Left colon (tissue), 2 donors: ENCODE measurements at regions not wholly inside any gene's neighbourhood (a gene's known extent, or its start where the extent isn't known, plus 50 kb on each side); places are given as distances from the start of the nearest gene placed in this dataset.
"Not testable (repeated sequence)": the region's sequence is repeated elsewhere in the genome, so short reads cannot be mapped to it uniquely, and the experiment has no call there.

Experiments used
- ATAC-seq: fragments of 200-7000 bp; cut with Tn5 transposase; one replicate; pipeline ENCODE4 v1.9.1; 2020; ENCODE audit warnings: mild to moderate bottlenecking, moderate library complexity
- DNase-seq, 2 donors: peaks; one replicate each; pipeline ENCODE4 v3.0.0-alpha.2; 2020
- intact Hi-C, 2 donors: fragments of 100-400 bp; cut with DNase I in 1 of 2; cut with micrococcal nuclease in 1 of 2; formaldehyde crosslinking; loops; one replicate each; pipeline versions ENCODE4 v1.11.2 to v1.14.0; 2022; cut with DNase I, micrococcal nuclease
- donor health status: DM: no; HTN: no; CAD: no.
- donor health status: DM: yes; HTN: yes; CAD: no.

DNA sequence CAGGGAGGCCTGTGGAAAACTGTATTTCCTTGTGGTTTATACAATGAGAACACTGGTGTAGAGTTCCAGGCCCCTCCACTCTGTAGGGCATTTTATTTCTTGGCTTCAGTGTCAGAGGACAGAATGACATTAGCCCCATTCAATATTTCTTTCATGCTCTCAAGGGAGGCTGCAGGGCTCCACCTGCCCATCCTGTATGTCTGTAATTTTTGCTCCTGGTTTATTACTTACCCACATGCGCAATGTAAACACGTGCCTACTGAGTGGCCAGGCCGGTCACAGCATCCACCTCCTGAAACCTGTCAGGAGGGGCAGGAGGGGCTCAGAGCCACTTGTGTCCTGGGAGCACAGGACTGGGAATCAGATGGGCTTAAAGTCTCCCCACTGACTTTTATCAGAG lies 82.4 kb downstream of the GADD45G start:
- peak; percentile 80 for ATAC-seq
- no peak for DNase-seq
- intact Hi-C loops = no loop called here

DNA sequence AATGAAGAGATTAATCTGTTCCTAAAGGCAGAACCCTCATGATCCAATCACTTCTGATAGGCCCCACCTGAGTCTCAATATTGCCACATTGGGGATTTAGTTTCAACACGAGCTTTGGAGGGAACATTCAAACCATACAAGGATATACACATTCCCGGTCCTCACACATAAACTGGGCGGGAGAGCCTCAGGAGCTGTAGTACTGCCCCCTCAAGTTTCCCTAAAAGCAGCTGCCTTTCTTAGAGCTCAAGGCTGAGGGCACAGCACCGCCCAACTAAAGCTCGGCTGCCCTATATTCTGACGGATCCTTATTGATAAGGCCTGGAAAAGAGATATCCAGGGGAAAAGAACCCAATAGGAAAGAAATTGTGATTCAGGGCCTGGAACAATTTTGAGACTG lies 83.0 kb downstream of the GADD45G start:
- ATAC-seq = no peak
- DNase-seq = no peak
- intact Hi-C loops = no loop called here

DNA sequence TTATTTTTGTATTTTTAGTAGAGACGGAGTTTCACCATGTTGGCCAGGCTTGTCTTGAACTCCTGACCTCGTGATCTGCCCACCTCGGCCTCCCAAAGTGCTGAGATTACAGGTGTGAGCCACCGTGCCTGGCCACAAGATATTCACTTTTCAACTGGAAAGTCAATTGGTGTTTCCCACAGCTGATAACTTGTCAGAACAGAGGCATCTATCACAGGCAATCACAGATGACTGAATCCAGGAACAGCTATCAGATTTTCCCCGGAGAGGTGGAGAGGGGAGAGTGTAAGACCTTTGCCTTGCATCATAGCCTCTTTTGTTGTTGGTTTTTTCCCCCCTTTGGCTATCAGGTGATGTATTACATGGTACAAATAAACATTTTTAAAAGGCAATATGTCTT lies 84.5 kb downstream of the GADD45G start:
- DNase-seq, ATAC-seq, intact Hi-C loops: not testable (repeated sequence)

DNA sequence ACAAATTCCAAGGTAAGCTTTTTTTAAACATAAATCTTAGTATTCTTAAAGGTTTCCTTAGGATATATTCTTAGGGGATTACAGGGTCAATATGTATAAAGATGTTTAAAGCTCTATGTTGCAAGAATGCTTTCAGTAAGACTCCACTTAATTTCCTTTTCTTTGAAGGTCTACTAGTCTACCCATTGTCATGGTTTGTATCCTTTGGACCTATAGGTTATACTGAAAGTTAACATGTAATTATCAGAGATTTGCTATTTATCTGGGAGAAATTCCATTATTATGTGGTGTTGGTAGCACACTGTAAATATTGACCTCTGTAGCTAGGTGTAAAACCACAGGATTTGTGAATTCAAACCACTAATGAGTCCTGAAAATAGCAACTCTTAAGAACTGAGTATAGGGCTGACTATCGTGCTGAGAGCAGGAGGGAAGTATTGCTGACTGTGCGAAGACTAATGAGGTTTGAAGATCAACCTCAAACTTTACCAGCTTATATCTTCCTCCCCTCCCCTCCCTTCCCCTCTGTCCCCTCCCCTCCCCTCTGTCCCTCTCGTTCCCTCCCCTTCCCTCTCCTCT lies 85.6 kb downstream of the GADD45G start:
- ATAC-seq (no peak), DNase-seq (no peak)
- intact Hi-C loops = no loop called here

DNA sequence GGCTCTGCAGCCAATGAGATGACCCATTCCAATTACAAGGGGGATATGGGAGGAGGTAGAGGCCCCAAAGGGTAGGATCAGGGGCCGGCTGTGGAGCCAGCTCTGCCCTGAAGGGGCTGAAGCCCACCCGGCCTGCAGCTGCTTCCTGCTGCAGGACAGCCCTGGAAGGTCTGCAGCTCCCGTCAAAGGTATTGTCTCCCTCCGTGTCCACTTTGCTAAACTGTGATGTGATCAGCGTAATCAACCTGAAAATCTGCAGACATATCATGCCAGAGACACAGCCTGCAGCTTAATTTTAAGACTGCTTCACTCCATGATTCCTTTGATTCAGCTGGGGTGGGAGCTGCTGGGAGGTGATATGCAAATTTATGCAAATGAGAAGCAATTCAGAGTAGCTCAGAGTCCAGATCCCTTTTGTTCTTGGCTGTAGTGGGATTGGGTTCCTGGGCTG lies 90.7 kb downstream of the GADD45G start:
- no peak for DNase-seq
- no peak for ATAC-seq
- intact Hi-C loops = no loop called here

DNA sequence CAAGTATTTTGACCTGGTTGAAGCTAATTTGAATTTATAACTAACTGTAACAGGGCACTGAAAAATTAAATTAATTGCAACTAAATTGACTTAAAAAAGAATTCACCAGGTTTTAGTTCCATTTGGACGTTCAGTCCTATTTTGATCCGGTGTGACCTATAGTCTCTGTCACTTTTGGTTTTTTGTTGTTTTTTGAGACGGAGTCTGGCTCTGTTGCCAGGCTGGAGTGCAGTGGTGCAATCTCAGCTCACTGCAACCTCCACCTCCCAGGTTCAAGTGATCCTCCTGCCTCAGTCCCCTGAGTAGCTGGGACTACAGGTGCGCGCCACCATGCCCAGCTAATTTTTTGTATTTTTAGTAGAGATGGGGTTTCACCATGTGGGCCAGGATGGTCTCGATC lies 91.2 kb downstream of the GADD45G start:
- intact Hi-C loops, DNase-seq, ATAC-seq: not testable (repeated sequence)

DNA sequence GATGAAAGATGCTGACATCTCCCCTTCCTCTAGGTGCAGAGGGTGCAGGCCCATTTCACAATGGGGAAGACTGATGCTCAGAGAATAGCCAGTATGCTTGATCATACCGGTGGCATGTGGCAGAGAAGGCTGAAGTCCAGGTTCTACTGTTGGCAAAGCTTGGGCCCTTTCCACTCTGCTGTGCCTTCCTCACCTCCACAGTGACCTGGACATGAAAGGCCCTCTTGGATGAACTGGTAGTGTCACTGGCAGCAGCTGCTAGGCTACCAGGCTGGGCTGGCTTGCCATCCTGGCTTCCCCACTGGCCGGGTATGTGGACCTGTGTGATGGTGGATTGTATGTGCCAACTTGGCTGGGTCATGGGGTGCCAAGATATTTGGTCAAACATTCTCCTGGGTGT lies 92.0 kb downstream of the GADD45G start:
- ATAC-seq = no peak
- DNase-seq = no peak
- intact Hi-C loops = no loop called here

DNA sequence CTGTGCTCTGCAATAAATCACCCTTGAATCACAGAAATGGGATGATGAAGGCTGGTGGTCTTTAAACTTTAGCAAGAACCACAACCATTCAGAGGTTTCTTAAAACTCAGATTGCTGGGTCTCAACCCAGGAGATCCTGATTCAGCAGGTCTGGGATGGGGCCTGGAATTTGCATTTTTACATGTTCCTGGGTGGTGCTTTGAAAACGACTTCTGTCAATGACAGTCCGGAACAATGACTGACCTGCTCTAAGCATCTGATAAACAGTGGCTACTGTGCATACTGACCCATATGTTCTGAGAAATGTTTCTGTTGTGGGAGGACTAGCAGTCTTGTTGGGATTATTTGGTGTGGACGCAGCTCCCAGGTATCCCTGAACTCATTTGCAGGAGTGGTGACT lies 92.7 kb downstream of the GADD45G start:
- intact Hi-C loops = no loop called here
- ATAC-seq = no peak
- no peak for DNase-seq

DNA sequence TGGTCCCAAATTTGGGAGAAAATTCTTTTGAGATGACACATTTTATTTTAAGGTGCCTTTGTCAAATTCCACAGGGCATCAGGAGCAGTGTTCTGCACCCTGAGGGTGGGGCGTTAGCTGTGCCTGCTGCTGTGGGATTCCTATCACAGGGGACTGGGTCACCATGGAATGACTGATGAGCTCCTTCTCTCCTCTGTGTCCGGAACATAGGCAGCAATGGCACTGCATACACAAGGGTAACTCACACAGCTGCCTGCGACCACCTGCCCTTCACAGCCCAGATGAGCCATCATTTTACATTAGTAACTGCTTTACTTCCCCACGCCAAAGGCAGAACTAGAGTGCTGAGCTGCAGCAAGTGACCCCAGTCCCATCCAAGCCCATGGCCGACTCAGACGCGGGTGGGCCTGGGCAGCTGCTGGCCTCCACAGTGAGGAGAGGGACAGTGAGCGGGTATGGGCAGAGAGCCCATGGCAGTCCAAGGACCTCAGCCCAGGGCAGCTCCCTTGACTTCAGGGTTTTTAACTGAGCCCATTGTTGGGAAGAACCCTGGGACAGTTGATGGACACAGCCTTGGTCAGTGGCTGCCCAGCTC lies 93.7 kb downstream of the GADD45G start:
- intact Hi-C loops = no loop called here
- DNase-seq (no peak), ATAC-seq (no peak)

DNA sequence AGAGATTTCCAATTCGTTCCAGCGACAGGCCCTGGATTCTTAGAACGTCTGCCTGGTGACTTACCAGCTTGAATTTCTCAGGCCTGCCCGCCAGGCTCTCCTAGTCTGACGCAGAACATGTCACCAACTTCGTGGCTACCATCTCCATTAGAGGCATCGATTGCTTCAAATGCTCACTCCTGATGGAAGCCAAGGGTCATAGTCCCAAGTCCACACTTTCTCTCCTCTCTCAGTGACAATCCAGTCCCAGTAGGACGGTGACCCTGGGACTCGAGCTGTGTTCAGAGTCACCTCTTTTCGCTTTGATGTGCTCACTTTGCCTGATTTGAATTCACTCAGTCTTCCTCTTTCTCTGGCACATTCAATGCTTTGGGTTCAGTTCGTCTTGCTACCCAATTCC lies 94.8 kb downstream of the GADD45G start:
- ATAC-seq = no peak
- intact Hi-C loops = no loop called here
- no peak for DNase-seq

DNA sequence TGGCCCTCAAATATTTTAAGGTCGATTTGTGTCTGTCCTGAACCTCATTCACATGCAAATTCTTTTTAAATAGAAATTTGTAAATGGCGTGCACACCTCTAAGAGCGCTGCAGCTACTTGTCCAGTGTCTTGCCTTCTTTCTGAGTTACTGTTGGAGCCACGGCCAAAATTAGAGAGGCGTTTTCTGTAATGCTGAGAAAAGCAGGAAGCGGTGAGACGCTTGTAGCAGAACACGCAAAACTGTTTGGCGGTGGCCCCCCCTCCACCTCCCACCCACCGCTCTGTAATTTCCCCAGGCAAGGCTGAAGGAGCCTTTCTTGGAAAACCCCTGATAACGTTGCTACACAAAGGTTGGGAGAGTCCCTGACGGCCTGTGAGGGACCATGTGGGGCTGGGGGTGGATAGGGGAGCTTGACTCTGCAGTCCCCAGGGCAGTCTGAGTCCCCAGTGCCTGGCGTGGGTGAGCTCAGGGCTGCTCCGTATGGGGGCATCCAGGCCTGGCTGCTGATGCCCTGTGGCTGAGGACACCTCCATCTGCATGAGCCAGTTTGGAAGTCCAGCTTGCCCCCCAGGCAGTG lies 96.5 kb downstream of the GADD45G start:
- DNase-seq = no peak
- ATAC-seq = no peak
- intact Hi-C loops = no loop called here

DNA sequence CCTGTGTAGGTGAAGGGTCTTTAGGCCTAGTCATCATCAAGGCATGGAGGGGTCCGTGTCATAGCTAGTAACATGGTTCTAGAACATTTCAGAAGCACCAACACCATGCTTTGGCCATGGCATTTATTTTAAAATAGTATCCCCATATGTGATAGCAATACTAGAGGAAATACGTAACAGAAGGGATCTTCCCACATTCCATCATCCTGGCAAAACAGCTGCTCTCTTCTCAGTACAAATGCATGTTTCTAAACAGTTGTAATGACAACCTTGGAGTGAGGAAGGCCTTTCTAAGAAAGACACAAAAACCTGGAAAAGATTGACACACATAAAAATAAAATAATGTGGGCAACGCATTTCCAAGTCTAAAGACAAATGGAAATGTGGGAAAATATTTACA lies 97.6 kb downstream of the GADD45G start:
- ATAC-seq (no peak), DNase-seq (no peak)
- intact Hi-C loops = no loop called here

DNA sequence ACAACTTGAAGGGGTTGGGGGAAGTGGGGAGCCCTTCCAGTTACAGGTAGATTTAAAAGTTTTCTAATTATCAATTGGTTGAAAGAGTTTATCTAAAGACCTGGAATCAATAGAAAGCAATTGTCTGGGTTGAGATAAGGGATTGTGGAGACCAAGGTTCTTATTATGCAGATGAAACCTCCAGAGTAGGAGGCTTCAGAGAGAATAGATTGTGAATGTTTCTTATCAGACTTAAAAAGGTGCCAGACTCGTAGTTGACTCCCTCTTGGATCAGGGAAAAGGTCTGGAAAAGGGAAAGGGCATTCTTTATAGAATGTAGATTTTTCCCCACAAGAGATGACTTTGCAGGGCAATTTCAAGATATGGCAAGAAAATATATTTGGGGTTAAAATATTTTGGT lies 100.8 kb downstream of the GADD45G start:
- ATAC-seq = no peak
- intact Hi-C loops = no loop called here
- DNase-seq = no peak

DNA sequence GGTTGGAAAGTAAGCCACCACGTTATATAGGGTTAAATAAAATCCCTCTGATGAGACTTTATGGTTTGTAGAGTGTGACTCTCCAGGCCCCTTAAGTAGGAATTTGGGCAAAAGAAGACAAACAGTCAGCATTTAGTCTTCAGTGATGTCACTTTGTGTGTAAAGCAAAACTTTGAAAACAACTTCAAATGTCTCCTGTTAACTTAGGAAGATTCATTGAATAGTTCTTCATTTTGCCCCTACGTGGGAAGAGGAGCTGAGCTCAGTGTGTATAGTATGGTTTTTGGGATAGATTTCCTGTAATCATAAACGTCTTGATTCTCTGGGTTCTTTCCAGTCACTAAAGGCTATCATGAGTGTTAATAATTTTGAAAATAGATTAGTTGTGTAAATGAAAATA lies 101.3 kb downstream of the GADD45G start:
- no peak for ATAC-seq
- no peak for DNase-seq
- intact Hi-C loops = no loop called here

DNA sequence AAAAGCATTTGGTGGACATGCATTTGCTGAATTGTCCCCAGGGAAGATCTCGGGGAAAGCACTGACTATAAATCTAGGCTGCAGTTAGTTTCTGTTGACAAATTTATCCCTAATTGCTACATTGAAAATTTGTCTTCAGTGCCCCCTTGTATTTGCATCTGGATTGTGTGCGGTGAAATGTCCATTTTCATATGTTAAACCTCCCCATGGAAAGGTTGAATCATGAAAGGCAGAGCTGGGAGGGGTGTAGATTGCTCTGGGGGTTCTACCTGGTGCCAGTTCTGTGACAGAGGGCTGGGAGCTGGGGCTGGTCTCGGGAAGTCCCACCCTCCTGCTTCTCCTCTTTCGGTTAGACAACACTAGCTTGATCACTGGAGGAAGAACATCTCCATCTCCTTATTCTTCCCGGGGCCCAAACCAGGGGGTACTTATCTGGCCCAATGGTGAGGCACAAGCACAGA lies 101.9 kb downstream of the GADD45G start:
- intact Hi-C loops = no loop called here

DNA sequence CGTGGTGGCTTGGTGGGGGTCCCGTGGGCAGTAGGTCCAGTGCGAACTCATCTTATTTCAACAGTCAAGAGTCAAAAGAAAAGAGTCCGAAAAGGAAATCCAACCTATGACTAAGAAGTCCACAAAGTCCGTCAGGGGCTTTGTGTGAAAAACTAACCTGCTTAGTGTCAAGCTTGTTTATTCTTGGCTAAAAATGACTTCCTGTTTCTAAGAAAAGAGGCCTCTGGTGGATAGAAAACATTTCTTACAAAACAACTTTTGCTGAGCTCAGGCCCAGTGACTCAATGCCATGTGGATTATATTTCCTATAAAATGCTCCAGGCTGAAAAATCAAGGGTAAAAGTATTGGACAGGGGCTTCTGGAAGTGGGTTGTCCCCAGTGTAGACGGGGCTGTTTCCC lies 105.9 kb downstream of the GADD45G start:
- ATAC-seq = no peak
- intact Hi-C loops = no loop called here
- no peak for DNase-seq

More for the DNA sequence above, 101.9 kb downstream of the GADD45G start:
- DNase-seq = no peak
- no peak for ATAC-seq

DNA sequence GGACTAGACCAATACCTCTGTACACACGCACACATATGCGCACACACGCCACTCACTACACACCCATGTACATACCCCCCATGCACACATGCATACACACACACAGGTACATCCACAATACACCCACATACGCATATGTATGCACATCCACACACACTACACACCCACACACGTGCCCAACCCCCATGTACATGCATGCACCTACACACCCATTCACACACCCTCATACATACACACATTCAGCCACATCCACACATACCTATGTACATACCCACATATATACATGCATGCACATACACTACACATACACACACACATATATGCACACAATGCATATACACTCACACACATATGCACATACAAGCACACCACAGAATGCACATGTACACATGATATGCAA lies 107.1 kb downstream of the GADD45G start:
- DNase-seq (no peak), ATAC-seq (no peak)
- intact Hi-C loops = no loop called here

DNA sequence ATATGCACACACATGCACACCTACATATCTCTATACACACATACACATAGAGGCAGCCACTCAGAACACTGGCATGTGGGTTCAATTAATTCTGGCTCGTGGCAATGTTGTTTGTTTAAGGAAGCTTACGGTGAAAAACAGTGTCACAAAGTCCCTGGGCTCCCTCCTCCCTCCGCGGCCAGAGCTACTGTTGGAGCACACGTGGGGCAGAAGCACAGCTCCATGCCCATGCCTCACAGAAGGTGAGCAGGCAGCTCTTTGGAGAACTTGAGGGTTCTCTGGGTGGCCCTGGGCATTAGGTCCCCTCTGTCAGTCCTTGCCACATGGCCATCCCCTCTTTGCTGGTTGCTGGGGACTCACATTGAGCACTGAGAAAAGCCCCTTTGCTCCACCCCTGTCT lies 107.5 kb downstream of the GADD45G start:
- intact Hi-C loops = no loop called here
- DNase-seq (no peak), ATAC-seq (no peak)

DNA sequence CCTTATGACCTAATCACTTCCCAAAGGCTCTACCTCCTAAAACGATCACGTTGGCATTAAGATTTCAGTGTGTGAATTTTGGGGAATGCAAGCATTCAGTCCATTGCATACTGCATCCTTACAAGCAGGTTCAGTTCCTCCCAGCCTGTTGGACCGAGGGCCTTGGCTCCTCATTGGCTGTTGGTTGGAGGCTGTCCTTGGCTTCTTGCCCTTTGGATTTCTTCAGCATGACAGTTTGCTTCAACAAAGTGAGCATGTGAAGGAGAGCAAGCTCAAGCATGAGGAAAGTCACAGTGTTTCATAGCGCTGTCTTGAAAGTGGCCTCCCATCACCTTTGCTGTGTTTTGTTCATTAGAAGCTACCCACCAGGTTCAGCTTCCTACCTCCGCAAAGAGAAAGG lies 109.5 kb downstream of the GADD45G start:
- ATAC-seq (no peak), DNase-seq (no peak)
- intact Hi-C loops = no loop called here

DNA sequence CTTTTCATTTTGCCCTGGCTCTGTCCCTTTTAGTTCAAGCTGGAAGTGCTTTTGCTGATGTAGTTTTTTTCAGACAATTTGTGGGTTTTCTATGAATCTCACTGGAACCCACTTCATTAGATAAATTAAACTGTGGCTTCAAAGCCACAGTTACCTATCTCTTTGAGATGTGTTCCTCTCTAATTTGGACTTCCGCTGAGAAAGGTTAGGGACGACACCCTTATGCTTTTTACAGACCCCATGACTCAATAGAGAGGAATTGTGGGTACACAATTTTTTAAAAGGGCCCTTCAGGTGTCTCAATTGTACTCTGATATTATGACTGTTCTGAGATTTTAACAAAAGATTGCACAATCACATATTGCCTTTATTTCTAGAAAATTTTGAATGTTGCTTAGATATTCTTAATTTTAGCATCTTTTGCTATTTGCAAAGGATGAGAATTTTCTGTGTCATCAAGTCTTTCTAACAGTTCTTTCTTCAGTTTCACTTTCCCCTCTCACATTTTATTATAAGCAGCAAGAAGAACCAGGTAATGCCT lies 110.6 kb downstream of the GADD45G start:
- DNase-seq = no peak
- intact Hi-C loops = no loop called here
- no peak for ATAC-seq

DNA sequence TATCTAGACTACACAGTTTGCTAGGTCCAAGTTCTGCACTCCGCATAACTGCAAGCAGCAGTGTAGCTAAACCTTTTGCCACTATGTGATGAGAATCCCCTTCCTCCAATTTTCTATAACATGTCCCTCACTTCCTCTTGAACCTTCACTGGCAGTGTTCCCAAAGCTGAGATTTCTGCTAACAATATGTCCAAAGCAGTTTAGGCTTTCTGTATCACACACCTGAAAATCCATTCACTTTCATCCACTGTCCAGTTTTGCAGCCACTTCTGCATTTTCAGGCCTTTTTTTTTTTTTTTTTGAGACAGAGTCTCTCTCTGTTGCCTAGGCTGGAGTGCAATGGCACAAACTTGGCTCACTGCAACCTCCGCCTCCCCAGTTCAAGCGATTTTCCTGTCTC lies 111.1 kb downstream of the GADD45G start:
- DNase-seq (no peak), ATAC-seq (no peak)
- intact Hi-C loops = no loop called here
